ENCODE measurements at regions not wholly inside any gene's neighbourhood (a gene's known extent, or its start where the extent isn't known, plus 50 kb on each side); places are given as distances from the start of the nearest gene placed in this dataset.

DNA sequence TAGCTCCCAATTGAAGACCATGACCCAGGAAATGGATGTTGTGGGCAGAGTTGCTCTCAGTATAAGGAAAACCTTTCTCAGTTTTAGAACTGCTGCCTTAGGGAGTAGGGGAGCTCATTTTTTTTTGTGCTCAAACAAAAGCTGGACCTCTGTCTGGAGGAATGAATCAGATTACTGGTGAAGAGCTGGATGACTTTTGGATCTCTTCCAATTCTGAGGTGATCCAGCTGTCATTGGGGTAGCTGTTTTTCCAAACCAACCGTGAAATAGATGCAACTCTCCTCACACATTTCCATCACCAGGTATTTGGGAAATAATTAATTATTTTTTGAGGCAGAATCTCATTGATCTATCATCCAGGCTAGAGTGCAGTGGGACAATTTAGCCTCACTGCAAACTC, 251.3 kb upstream of the PLET1 start:
- intact Hi-C loops (cut with DNase I), result no loop called here
- no peaks in the 10 kb centered on the region for H3K36me3 ChIP-seq
- H3K9me3 ChIP-seq, result no peaks in the 10 kb centered on the region
- WGBS, 3 donors, result 24 to 70% (median 39%) methylated on average over 1 of the region's 1 CpG
- no peaks in the 10 kb centered on the region for H3K27me3 ChIP-seq
- no peak for TF ChIP-seq POLR2A (IDR thresholded peaks at IDR 0.05)
- TF ChIP-seq, protein P1, sequence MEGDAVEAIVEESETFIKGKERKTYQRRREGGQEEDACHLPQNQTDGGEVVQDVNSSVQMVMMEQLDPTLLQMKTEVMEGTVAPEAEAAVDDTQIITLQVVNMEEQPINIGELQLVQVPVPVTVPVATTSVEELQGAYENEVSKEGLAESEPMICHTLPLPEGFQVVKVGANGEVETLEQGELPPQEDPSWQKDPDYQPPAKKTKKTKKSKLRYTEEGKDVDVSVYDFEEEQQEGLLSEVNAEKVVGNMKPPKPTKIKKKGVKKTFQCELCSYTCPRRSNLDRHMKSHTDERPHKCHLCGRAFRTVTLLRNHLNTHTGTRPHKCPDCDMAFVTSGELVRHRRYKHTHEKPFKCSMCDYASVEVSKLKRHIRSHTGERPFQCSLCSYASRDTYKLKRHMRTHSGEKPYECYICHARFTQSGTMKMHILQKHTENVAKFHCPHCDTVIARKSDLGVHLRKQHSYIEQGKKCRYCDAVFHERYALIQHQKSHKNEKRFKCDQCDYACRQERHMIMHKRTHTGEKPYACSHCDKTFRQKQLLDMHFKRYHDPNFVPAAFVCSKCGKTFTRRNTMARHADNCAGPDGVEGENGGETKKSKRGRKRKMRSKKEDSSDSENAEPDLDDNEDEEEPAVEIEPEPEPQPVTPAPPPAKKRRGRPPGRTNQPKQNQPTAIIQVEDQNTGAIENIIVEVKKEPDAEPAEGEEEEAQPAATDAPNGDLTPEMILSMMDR (IDR thresholded peaks at IDR 0.05), result no peak
- TF ChIP-seq EP300 (IDR thresholded peaks at IDR 0.05), result no peak
- no peak overlapping the region for H3K27ac ChIP-seq
- no peak for DNase-seq
- no peak overlapping the region for H3K4me3 ChIP-seq
- H3K4me1 ChIP-seq (ENCODE audit: insufficient read depth), result no peaks in the 10 kb centered on the region

DNA sequence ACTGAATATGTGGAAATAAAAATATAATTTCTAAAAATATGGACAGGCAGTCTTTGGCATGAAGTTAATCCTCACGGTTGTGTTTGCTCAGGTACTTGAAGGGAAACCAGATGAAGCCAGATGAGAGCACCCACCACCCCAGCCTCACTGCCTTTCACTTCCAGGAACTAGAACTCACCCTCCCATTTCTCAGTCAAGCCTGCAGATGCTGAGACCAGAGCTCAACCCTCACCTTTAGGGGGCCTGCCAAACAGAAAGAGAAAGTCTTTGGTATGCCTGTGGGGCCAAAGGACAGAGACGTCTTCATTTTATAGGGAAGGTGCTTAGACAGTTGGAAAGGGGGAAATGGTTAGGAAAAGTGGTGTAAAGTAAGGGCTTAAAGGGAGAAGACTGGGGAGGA, 252.8 kb upstream of the PLET1 start:
- Histone ChIP-seq H3K4me1 (ENCODE audit: insufficient read depth) (no peaks in the 10 kb centered on the region), H3K27me3 (no peaks in the 10 kb centered on the region), H3K27ac (no peak overlapping the region), H3K9me3 (no peaks in the 10 kb centered on the region), H3K36me3 (no peaks in the 10 kb centered on the region), H3K4me3 (no peak overlapping the region)
- DNase-seq, result no peak
- intact Hi-C loops (cut with DNase I), result no loop called here
- TF ChIP-seq EP300 (IDR thresholded peaks at IDR 0.05), result no peak
- TF ChIP-seq POLR2A (IDR thresholded peaks at IDR 0.05), result no peak
- TF ChIP-seq, protein P1 (IDR thresholded peaks at IDR 0.05), result no peak
- WGBS, 3 donors, result 70 to 84% (median 75%) methylated on average over 2 of the region's 2 CpGs

DNA sequence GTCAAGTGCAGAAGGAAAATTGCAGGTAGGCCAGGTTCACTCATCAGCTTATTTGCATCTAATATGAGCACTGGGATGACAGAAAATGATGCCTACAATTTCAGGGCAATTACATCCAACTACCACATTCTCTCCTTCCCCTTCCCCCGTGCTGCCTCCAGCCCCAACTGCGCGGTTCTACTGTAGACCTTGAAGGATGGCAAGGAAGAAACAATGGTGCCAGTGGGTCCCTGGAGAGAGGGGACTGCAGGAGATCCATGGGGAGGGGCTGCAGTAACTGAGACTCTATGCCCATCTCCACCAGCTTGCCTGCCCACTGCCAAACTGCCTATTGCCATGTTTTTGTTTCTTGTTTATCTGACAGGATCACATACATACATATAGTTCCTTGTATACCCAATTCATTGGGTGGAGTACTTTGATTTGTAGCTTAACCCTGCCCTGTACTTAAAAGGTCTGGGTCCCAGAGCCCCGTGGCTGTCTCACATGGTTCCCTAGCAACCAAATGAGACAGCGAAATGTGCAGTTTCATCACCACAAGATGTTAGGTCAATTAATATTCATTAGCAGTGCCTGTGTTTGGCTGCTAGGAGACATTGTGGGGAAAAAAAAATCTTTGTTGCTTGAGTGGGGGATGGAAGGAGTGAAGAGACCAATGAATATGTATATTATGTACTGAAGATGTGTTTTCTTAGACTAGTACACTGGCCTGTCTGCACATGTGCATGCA, 253.5 kb upstream of the PLET1 start:
- 59 to 69% (median 66%) methylated on average over 5 of the region's 5 CpGs for WGBS, 3 donors
- intact Hi-C loops (cut with DNase I), result no loop called here
- Histone ChIP-seq H3K4me1 (ENCODE audit: insufficient read depth) (no peaks in the 10 kb centered on the region), H3K36me3 (no peaks in the 10 kb centered on the region), H3K27ac (no peak overlapping the region), H3K9me3 (no peaks in the 10 kb centered on the region), H3K27me3 (no peaks in the 10 kb centered on the region), H3K4me3 (no peak overlapping the region)
- no peak for TF ChIP-seq POLR2A (IDR thresholded peaks at IDR 0.05)
- TF ChIP-seq, protein P1 (IDR thresholded peaks at IDR 0.05), result no peak
- no peak for TF ChIP-seq EP300 (IDR thresholded peaks at IDR 0.05)
- no peak for DNase-seq

DNA sequence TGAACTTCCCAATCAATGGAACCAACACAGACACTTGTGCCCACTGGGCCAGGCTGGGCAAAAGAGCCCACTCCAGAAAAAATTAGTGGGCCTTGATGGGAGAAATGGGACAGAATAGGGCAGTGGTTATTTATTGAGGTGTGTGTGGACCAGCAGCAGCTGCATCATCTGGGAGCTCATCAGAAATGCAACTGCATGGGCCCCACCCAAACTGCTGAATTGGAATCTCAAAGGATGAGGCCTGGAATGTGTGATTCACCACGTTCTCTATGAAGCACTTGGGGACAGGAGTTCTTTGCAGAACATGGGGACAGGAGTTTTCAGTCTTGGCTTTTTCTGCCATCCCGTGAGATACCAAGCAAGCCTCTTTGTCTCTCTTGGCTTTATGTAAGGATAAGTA, 255.6 kb upstream of the PLET1 start:
- Histone ChIP-seq H3K27ac (no peak overlapping the region), H3K4me1 (ENCODE audit: insufficient read depth) (no peaks in the 10 kb centered on the region), H3K4me3 (no peak overlapping the region), H3K9me3 (no peaks in the 10 kb centered on the region), H3K36me3 (no peaks in the 10 kb centered on the region), H3K27me3 (no peaks in the 10 kb centered on the region)
- intact Hi-C loops (cut with DNase I), result no loop called here
- TF ChIP-seq, protein P1 (IDR thresholded peaks at IDR 0.05), result no peak
- no peak for TF ChIP-seq POLR2A (IDR thresholded peaks at IDR 0.05)
- no peak for TF ChIP-seq EP300 (IDR thresholded peaks at IDR 0.05)
- DNase-seq, result no peak
- 81 to 93% (median 92%) methylated on average over 2 of the region's 2 CpGs for WGBS, 3 donors

Measured in ovary (tissue), 7 donors.